ENCODE measurements at regions not wholly inside any gene's neighbourhood (a gene's known extent, or its start where the extent isn't known, plus 50 kb on each side); places are given as distances from the start of the nearest gene placed in this dataset.

DNA sequence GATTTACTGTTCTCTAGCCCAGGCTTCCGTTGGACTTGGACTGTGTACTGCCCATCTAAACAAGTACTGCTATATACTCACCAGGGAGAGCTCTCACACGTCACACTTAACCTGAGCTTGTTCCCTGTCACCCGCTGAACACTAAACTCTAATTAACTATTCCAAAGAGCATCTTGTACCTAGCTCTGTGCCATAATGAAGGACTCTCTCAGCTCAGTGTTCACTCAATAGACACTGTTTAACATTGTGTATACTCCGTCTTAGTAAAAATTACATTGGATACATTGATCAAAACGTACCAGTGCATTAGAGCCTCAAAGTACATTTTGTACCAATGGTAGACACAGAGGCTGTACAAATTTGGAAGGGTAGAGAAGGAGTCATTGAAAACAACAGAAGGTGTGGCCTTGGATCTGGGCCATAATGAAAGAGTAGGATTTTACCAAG lies 55.4 kb upstream of the EPHA7 start:
- TF ChIP-seq POLR2A (IDR thresholded peaks at IDR 0.05; ENCODE audit: low read depth) (no peak), CTCF (IDR thresholded peaks at IDR 0.05) (no peak), EP300 (IDR thresholded peaks at IDR 0.05) (peak; percentile 46), POLR2AphosphoS5 (IDR thresholded peaks at IDR 0.05) (peak; percentile 49 to 56)
